IMR-90 (cell line): ENCODE measurements at regions not wholly inside any gene's neighbourhood (a gene's known extent, or its start where the extent isn't known, plus 50 kb on each side); places are given as distances from the start of the nearest gene placed in this dataset.

ENCODE experiments used
- ATAC-seq: fragments of 200-7000 bp; cut with Tn5 transposase; 2 replicates; pipeline ENCODE4 v1.9.1; 2020; ENCODE audit warnings: low read depth, mild to moderate bottlenecking, moderate library complexity
- BruUV-seq: library from RNA; stranded (reverse); fragments of 400-500 nt; replicated peaks from 2 replicates; lab custom pipeline; 2021; lab: Mats Ljungman, UMichigan
- CTCF ChIA-PET: fragments of 300-600 bp; formaldehyde crosslinking; extraction: SDS; loops from one replicate; lab custom pipeline; 2021; ENCODE audit warnings: antibody characterized with exemption; lab: Yijun Ruan, JAX
- POLR2A ChIA-PET: fragments of 300-600 bp; sonication (Branson Sonifier 250); formaldehyde crosslinking; loops from one replicate; lab custom pipeline; 2022; ENCODE audit warnings: antibody characterized with exemption; ENCODE audit not compliant: unreplicated experiment; lab: Charles Lee
- DNase-seq: peaks from one replicate; pipeline ENCODE4 v3.0.0; 2013
- H2AFZ ChIP-seq: replicated peaks from 2 replicates; pipeline ENCODE3; 2013; ENCODE audit warnings: low read length, mild to moderate bottlenecking; ENCODE audit not compliant: poor library complexity
- H2AK5ac ChIP-seq: 2 replicates; pipeline ENCODE4 v1.6.1; 2013; ENCODE audit warnings: low read depth, low read length, inconsistent platforms
- H2AK9ac ChIP-seq: replicated peaks from 2 replicates; pipeline ENCODE3; 2013; ENCODE audit warnings: mild to moderate bottlenecking, low read depth, low read length, moderate library complexity; ENCODE audit not compliant: poor library complexity
- H2BK120ac ChIP-seq: 2 replicates; pipeline ENCODE4 v1.6.1; 2013; ENCODE audit warnings: low read depth, low read length, inconsistent platforms
- H2BK15ac ChIP-seq: 3 replicates; pipeline ENCODE4 v1.6.1; 2013; ENCODE audit warnings: low read depth, low read length, inconsistent platforms
- H2BK20ac ChIP-seq: 2 replicates; pipeline ENCODE4 v1.6.1; 2013; ENCODE audit warnings: low read depth, mild to moderate bottlenecking, inconsistent platforms, low read length, moderate library complexity
- H2BK5ac ChIP-seq: 2 replicates; pipeline ENCODE4 v1.6.1; 2013; ENCODE audit warnings: mild to moderate bottlenecking, low read depth, low read length, inconsistent platforms; ENCODE audit not compliant: poor library complexity, severe bottlenecking
- H3K14ac ChIP-seq: replicated peaks from 2 replicates; pipeline ENCODE4 v1.6.1; 2013; ENCODE audit warnings: low read depth, low read length, inconsistent platforms
- H3K18ac ChIP-seq: 2 replicates; pipeline ENCODE4 v1.6.1; 2013; ENCODE audit warnings: low read depth, low read length, control low read depth
- H3K23ac ChIP-seq: 2 replicates; pipeline ENCODE4 v1.6.1; 2013; ENCODE audit warnings: low read depth, low read length, inconsistent platforms
- H3K27ac ChIP-seq: 2 replicates; pipeline ENCODE4 v1.5.1; 2013; ENCODE audit warnings: mild to moderate bottlenecking, control low read depth, low read length; ENCODE audit not compliant: insufficient read depth
- H3K27me3 ChIP-seq: 2 replicates; pipeline ENCODE4 v1.6.1; 2013; ENCODE audit warnings: low read length; ENCODE audit not compliant: control insufficient read depth, insufficient read depth
- H3K36me3 ChIP-seq: 2 replicates; pipeline ENCODE4 v1.6.1; 2013; ENCODE audit warnings: low read length, mixed read lengths; ENCODE audit not compliant: control insufficient read depth, insufficient read depth
- H3K4ac ChIP-seq: 2 replicates; pipeline ENCODE4 v1.6.1; 2013; ENCODE audit warnings: low read depth, low read length, inconsistent platforms
- H3K4me1 ChIP-seq: 2 replicates; pipeline ENCODE4 v1.6.1; 2013; ENCODE audit warnings: low read length, mixed read lengths; ENCODE audit not compliant: control insufficient read depth, insufficient read depth
- H3K4me2 ChIP-seq: 2 replicates; pipeline ENCODE4 v1.6.1; 2013; ENCODE audit warnings: low read depth, mild to moderate bottlenecking, control low read depth, low read length, moderate library complexity
- H3K4me3 ChIP-seq: 2 replicates; pipeline ENCODE4 v1.5.1; 2013; ENCODE audit warnings: low read depth, mild to moderate bottlenecking, control low read depth, low read length, moderate library complexity; ENCODE audit not compliant: insufficient read depth
- H3K56ac ChIP-seq: 2 replicates; pipeline ENCODE4 v1.6.1; 2013; ENCODE audit warnings: low read length, inconsistent platforms; ENCODE audit not compliant: insufficient read depth; ENCODE audit errors: extremely low read depth
- H3K79me1 ChIP-seq, 2 experiments: 2 replicates each; pipeline ENCODE4 v1.6.1; 2013; ENCODE audit warnings: low read length in 2 of 2, inconsistent platforms in 1 of 2, low read depth in 1 of 2
- H3K9ac ChIP-seq: 2 replicates; pipeline ENCODE4 v1.6.1; 2013; ENCODE audit warnings: low read depth, low read length, control low read depth
- H3K9me1 ChIP-seq: 2 replicates; pipeline ENCODE4 v1.6.1; 2013; ENCODE audit warnings: low read length, inconsistent platforms; ENCODE audit not compliant: insufficient read depth
- H3K9me3 ChIP-seq: 2 replicates; pipeline ENCODE4 v1.6.1; 2013; ENCODE audit warnings: low read length; ENCODE audit not compliant: control insufficient read depth, insufficient read depth
- H4K20me1 ChIP-seq: 2 replicates; pipeline ENCODE4 v1.6.1; 2013; ENCODE audit warnings: low read length, inconsistent platforms; ENCODE audit not compliant: insufficient read depth
- H4K5ac ChIP-seq: 2 replicates; pipeline ENCODE4 v1.6.1; 2013; ENCODE audit warnings: mild to moderate bottlenecking, low read depth, low read length, control low read depth
- H4K8ac ChIP-seq, 2 experiments: 2 replicates each; pipeline ENCODE4 v1.6.1; 2013; ENCODE audit warnings: low read depth in 2 of 2, low read length in 2 of 2, control low read depth in 1 of 2, inconsistent platforms in 1 of 2
- H4K91ac ChIP-seq: 2 replicates; pipeline ENCODE4 v1.6.1; 2013; ENCODE audit warnings: low read depth, low read length, inconsistent platforms; ENCODE audit not compliant: insufficient read depth
- BHLHE40 ChIP-seq: fragments of 150-350 bp; IDR thresholded peaks from 2 replicates; pipeline ENCODE4 v1.6.1; 2016; ENCODE audit warnings: mild to moderate bottlenecking, low read depth, low read length
- CEBPB ChIP-seq: IDR thresholded peaks from 2 replicates; pipeline ENCODE4 v1.6.1; 2012; ENCODE audit warnings: low read depth, low read length, improper control_type of control experiment
- CHD1 ChIP-seq: IDR thresholded peaks from 2 replicates; pipeline ENCODE4 v1.6.1; 2012; ENCODE audit warnings: low read depth, low read length, improper control_type of control experiment
- CTCF ChIP-seq: conservative IDR thresholded peaks from 2 replicates; pipeline ENCODE4 v1.5.1; 2012; ENCODE audit warnings: mild to moderate bottlenecking, low read depth, low read length, improper control_type of control experiment
- ELK1 ChIP-seq: fragments of 150-350 bp; IDR thresholded peaks from 2 replicates; pipeline ENCODE4 v1.6.1; 2016; ENCODE audit warnings: low read depth, mild to moderate bottlenecking, low read length, moderate library complexity, borderline replicate concordance
- FOS ChIP-seq: fragments of 150-350 bp; IDR thresholded peaks from 2 replicates; pipeline ENCODE4 v1.6.1; 2016; ENCODE audit warnings: low read depth, low read length
- MAFK ChIP-seq: IDR thresholded peaks from 2 replicates; pipeline ENCODE4 v1.6.1; 2012; ENCODE audit warnings: low read depth, low read length, improper control_type of control experiment
- MAZ ChIP-seq: IDR thresholded peaks from 2 replicates; pipeline ENCODE4 v1.6.1; 2012; ENCODE audit warnings: low read depth, mild to moderate bottlenecking, low read length, improper control_type of control experiment, moderate library complexity, borderline replicate concordance
- NFE2L2 ChIP-seq: fragments of 150-350 bp; IDR thresholded peaks from 2 replicates; pipeline ENCODE4 v1.6.1; 2016; ENCODE audit warnings: low read depth, mild to moderate bottlenecking, low read length
- POLR2A ChIP-seq: IDR thresholded peaks from 2 replicates; pipeline ENCODE4 v1.6.1; 2012; ENCODE audit warnings: mild to moderate bottlenecking, low read depth, low read length
- RCOR1 ChIP-seq: IDR thresholded peaks from 2 replicates; pipeline ENCODE4 v1.6.1; 2012; ENCODE audit warnings: mild to moderate bottlenecking, low read length, improper control_type of control experiment; ENCODE audit not compliant: insufficient replicate concordance
- RFX5 ChIP-seq: IDR thresholded peaks from 2 replicates; pipeline ENCODE4 v1.8.0; 2012; ENCODE audit warnings: low read depth, mild to moderate bottlenecking, low read length, moderate library complexity
- WGBS, 2 experiments: methylation state at CpG; one replicate each; pipeline versions ENCODE4 v1.1.5 to v1.1.7; 2013; ENCODE audit warnings: missing lambda C conversion rate in 2 of 2; ENCODE audit not compliant: insufficient read length in 1 of 2; ENCODE audit errors: extremely low coverage in 2 of 2; 5-methylcytosine and 5-hydroxymethylcytosine counted together
- dilution Hi-C: fragments of 300-500 bp; cut with HindIII; formaldehyde crosslinking; loops from one replicate; pipeline ENCODE4 v1.14.3; 2018; ENCODE audit warnings: low sequenced_read_pairs; ENCODE audit not compliant: unreplicated experiment
- in situ Hi-C: fragments of 300-500 bp; cut with MboI; formaldehyde crosslinking; loops from 3 replicates; pipeline ENCODE4 v1.14.3; 2019; ENCODE audit warnings: low sequenced_read_pairs, inconsistent platforms, mixed read lengths
- intact Hi-C: fragments of 100-400 bp; cut with micrococcal nuclease; formaldehyde crosslinking; loops from 2 replicates; pipeline ENCODE4 v1.10.0; 2022

GRCh38 chr6:106003268-106003987, 82.7 kb upstream of the PRDM1 start:
- H3K79me1 ChIP-seq, result peaks cover 0 to 9% of the 10 kb centered on the region in 2 experiments; a peak in 1 of 4 replicates
- peak overlapping the region; percentile 61; the same call in 1 of the 3 replicates for H2BK15ac ChIP-seq
- peak overlapping the region; percentile 54; the same call in 1 of the 2 replicates for H4K5ac ChIP-seq
- no peaks in the 10 kb centered on the region for H3K9me3 ChIP-seq
- H3K4me3 ChIP-seq, result no peak overlapping the region
- DNase-seq (no peak), ATAC-seq (no peak)
- H2BK5ac ChIP-seq, result no peak overlapping the region
- H3K56ac ChIP-seq, result no peak overlapping the region
- no peak for TF ChIP-seq CTCF
- TF ChIP-seq ELK1, result no peak
- no peak for TF ChIP-seq BHLHE40
- TF ChIP-seq RFX5, result no peak
- no peak for TF ChIP-seq MAZ
- TF ChIP-seq FOS, result no peak
- TF ChIP-seq CHD1, result no peak
- no peak for TF ChIP-seq NFE2L2
- TF ChIP-seq CEBPB, result no peak
- TF ChIP-seq RCOR1, result no peak
- TF ChIP-seq POLR2A, result no peak
- TF ChIP-seq MAFK, result no peak
- H3K14ac ChIP-seq, result peak overlapping the region; percentile 64; the same call in 1 of the 2 replicates
- peak overlapping the region; percentile 38 for H2AFZ ChIP-seq
- dilution Hi-C loops (no loop called here), in situ Hi-C loops (no loop called here), intact Hi-C loops (no loop called here)
- peak overlapping the region; percentile 56; the same call in 1 of the 2 replicates for H3K18ac ChIP-seq
- peak overlapping the region; percentile 78; the same call in 1 of the 2 replicates for H3K23ac ChIP-seq
- WGBS, 2 experiments, result 33% methylated on average over 1 of the region's 2 CpGs; no CpG with 5 or more reads in 1 of the 2 experiments
- ChIA-PET POLR2A (no interaction called here), CTCF (no interaction called here)
- H3K36me3 ChIP-seq, result no peaks in the 10 kb centered on the region
- no peaks in the 10 kb centered on the region for H4K20me1 ChIP-seq
- peaks cover 10% of the 10 kb centered on the region; the same call in 1 of the 2 replicates for H3K9me1 ChIP-seq
- BruUV-seq, result no TSS peak
- H3K4ac ChIP-seq, result peak overlapping the region; percentile 15
- H3K4me2 ChIP-seq, result no peak overlapping the region; the same call in 1 of the 2 replicates
- no peak overlapping the region for H3K9ac ChIP-seq
- H3K27me3 ChIP-seq, result no peaks in the 10 kb centered on the region
- H2AK9ac ChIP-seq, result no peak overlapping the region
- H2BK120ac ChIP-seq, result peak overlapping the region; percentile 62
- H4K91ac ChIP-seq, result peak overlapping the region; percentile 43; the same call in 1 of the 2 replicates
- peak overlapping the region; percentile 52 for H2BK20ac ChIP-seq
- no peak overlapping the region for H3K27ac ChIP-seq
- H4K8ac ChIP-seq, result peak overlapping the region in 1 of 2 experiments; percentile 2; a peak in 1 of 4 replicates
- H2AK5ac ChIP-seq, result peak overlapping the region; percentile 62; the same call in 1 of the 2 replicates
- peaks cover 7% of the 10 kb centered on the region for H3K4me1 ChIP-seq
